Colonic mucosa (tissue), 4 donors: ENCODE measurements at regions not wholly inside any gene's neighbourhood (a gene's known extent, or its start where the extent isn't known, plus 50 kb on each side); places are given as distances from the start of the nearest gene placed in this dataset.

Source experiments
- DNase-seq: peaks from one replicate; pipeline ENCODE4 v3.0.0-alpha.2; 2020
- H3K27ac ChIP-seq: fragments of 200-600 bp; one replicate; pipeline ENCODE4 v1.8.0; 2021
- H3K27me3 ChIP-seq: fragments of 200-600 bp; one replicate; pipeline ENCODE4 v1.8.0; 2021
- H3K36me3 ChIP-seq: fragments of 200-600 bp; one replicate; pipeline ENCODE4 v1.8.0; 2021
- H3K4me1 ChIP-seq: fragments of 200-600 bp; one replicate; pipeline ENCODE4 v1.8.0; 2021; ENCODE audit warnings: mild to moderate bottlenecking
- H3K4me3 ChIP-seq: fragments of 200-600 bp; one replicate; pipeline ENCODE4 v1.8.0; 2021
- H3K9ac ChIP-seq, 2 donors: one replicate each; pipeline ENCODE4 v1.7.0; 2013; ENCODE audit warnings: control low read depth in 2 of 2, low read depth in 2 of 2, low read length in 2 of 2
- H3K9me3 ChIP-seq: fragments of 200-600 bp; one replicate; pipeline ENCODE4 v1.8.0; 2021
- CTCF ChIP-seq: fragments of 200-600 bp; IDR thresholded peaks from one replicate; pipeline ENCODE4 v1.8.0; 2022; ENCODE audit warnings: antibody characterized with exemption, mild to moderate bottlenecking
- intact Hi-C: fragments of 100-400 bp; cut with DNase I; formaldehyde crosslinking; loops from one replicate; pipeline ENCODE4 v1.14.1; 2022
- donor health status: healthy.
- donor health status: DM: no; HTN: no; CAD: no.
- donor health status: DM: no; HTN: no; CAD: no.

GRCh38 chr1:188763541-188763940 lies 1714.1 kb downstream of the BRINP3 start:
- H3K27me3 ChIP-seq, result no peaks in the 10 kb centered on the region
- intact Hi-C loops, result no loop called here
- TF ChIP-seq CTCF, result no peak
- no peak overlapping the region for H3K4me3 ChIP-seq
- no peaks in the 10 kb centered on the region for H3K36me3 ChIP-seq
- H3K9ac ChIP-seq, result no peak overlapping the region
- no peak for DNase-seq
- no peaks in the 10 kb centered on the region for H3K9me3 ChIP-seq
- H3K4me1 ChIP-seq, result no peaks in the 10 kb centered on the region
- H3K27ac ChIP-seq, result no peak overlapping the region

- no peaks in the 10 kb centered on the region for H3K27me3 ChIP-seq
- H3K36me3 ChIP-seq, result no peaks in the 10 kb centered on the region
- no peak for TF ChIP-seq CTCF
- H3K4me3 ChIP-seq, result no peak overlapping the region
- H3K9me3 ChIP-seq, result no peaks in the 10 kb centered on the region
- no peak overlapping the region for H3K9ac ChIP-seq
- H3K27ac ChIP-seq, result no peak overlapping the region
- H3K4me1 ChIP-seq, result no peaks in the 10 kb centered on the region
- intact Hi-C loops, result no loop called here
- DNase-seq, result no peak
Measured at GRCh38 chr1:188769181-188769580, 1708.5 kb downstream of the BRINP3 start.

GRCh38 chr1:188769936-188770335 lies 1707.7 kb downstream of the BRINP3 start:
- TF ChIP-seq CTCF, result no peak
- H3K27ac ChIP-seq, result no peak overlapping the region
- no peak overlapping the region for H3K4me3 ChIP-seq
- no peak overlapping the region for H3K9ac ChIP-seq
- H3K27me3 ChIP-seq, result no peaks in the 10 kb centered on the region
- H3K9me3 ChIP-seq, result no peaks in the 10 kb centered on the region
- no peaks in the 10 kb centered on the region for H3K36me3 ChIP-seq
- H3K4me1 ChIP-seq, result no peaks in the 10 kb centered on the region
- intact Hi-C loops, result no loop called here
- no peak for DNase-seq

- no peak for DNase-seq
- no peak for TF ChIP-seq CTCF
- intact Hi-C loops, result no loop called here
Measured at GRCh38 chr1:188778578-188778977, 1699.1 kb downstream of the BRINP3 start.

GRCh38 chr1:188782220-188782841 lies 1695.3 kb downstream of the BRINP3 start:
- no peak for DNase-seq
- intact Hi-C loops, result no loop called here
- Histone ChIP-seq H3K27me3 (no peaks in the 10 kb centered on the region), H3K4me1 (no peaks in the 10 kb centered on the region), H3K36me3 (no peaks in the 10 kb centered on the region), H3K27ac (no peak overlapping the region), H3K9me3 (no peaks in the 10 kb centered on the region), H3K4me3 (no peak overlapping the region), H3K9ac (no peak overlapping the region)
- TF ChIP-seq CTCF, result no peak

More at GRCh38 chr1:188778578-188778977, 1699.1 kb downstream of the BRINP3 start:
- no peak overlapping the region for H3K4me3 ChIP-seq
- no peaks in the 10 kb centered on the region for H3K27me3 ChIP-seq
- H3K9me3 ChIP-seq, result no peaks in the 10 kb centered on the region
- H3K4me1 ChIP-seq, result no peaks in the 10 kb centered on the region
- H3K9ac ChIP-seq, result no peak overlapping the region
- no peak overlapping the region for H3K27ac ChIP-seq
- no peaks in the 10 kb centered on the region for H3K36me3 ChIP-seq
